WTC11 (cell line): ENCODE measurements at regions not wholly inside any gene's neighbourhood (a gene's known extent, or its start where the extent isn't known, plus 50 kb on each side); places are given as distances from the start of the nearest gene placed in this dataset.
A peak's percentile ranks its signal among the peaks of the same experiment; 100 is the strongest.

Experiments used
- ATAC-seq: fragments of 200-7000 bp; cut with Tn5 transposase; 2 replicates; pipeline ENCODE4 v1.10.0; 2021; ENCODE audit warnings: mild to moderate bottlenecking, moderate library complexity
- CTCF ChIA-PET: fragments of 300-600 bp; sonication (Branson Sonifier 250); formaldehyde crosslinking; loops from one replicate; lab custom pipeline; 2021; ENCODE audit warnings: antibody characterized with exemption; lab: Charles Lee
- POLR2A ChIA-PET: fragments of 350-600 bp; sonication (Branson Sonifier 250); formaldehyde crosslinking; loops from one replicate; lab custom pipeline; 2021; ENCODE audit warnings: antibody characterized with exemption; lab: Charles Lee
- DNase-seq: peaks from one replicate; pipeline ENCODE4 v3.0.0; 2021; ENCODE audit warnings: low spot score
- H3K27ac Mint-ChIP-seq: 2 replicates; pipeline ENCODE4 v1.8.0; 2021; ENCODE audit warnings: mixed read lengths
- H3K27me3 Mint-ChIP-seq: 2 replicates; pipeline ENCODE4 v1.8.0; 2021; ENCODE audit warnings: low read depth, mild to moderate bottlenecking, moderate library complexity, mixed read lengths
- H3K36me3 Mint-ChIP-seq: 2 replicates; pipeline ENCODE4 v1.8.0; 2021; ENCODE audit warnings: mixed read lengths
- H3K4me1 Mint-ChIP-seq: 2 replicates; pipeline ENCODE4 v1.8.0; 2022; ENCODE audit warnings: mixed read lengths
- H3K4me3 Mint-ChIP-seq: 2 replicates; pipeline ENCODE4 v1.8.0; 2021; ENCODE audit warnings: mild to moderate bottlenecking, moderate library complexity, mixed read lengths
- H3K9me3 Mint-ChIP-seq: 2 replicates; pipeline ENCODE4 v1.8.0; 2021; ENCODE audit warnings: mixed read lengths
- CDX4 ChIP-seq: fragments of 250-450 bp; sonication (Bioruptor Pico); IDR thresholded peaks from 2 replicates; pipeline ENCODE4 v1.9.0; 2021; ENCODE audit warnings: moderate library complexity, mild to moderate bottlenecking, inconsistent platforms, borderline replicate concordance
- CREB1 ChIP-seq: sonication (generic); formaldehyde crosslinking; IDR thresholded peaks from 2 replicates; pipeline ENCODE4 v1.8.0; 2023; ENCODE audit warnings: mild to moderate bottlenecking, missing genetic modification reagents
- E2F5 ChIP-seq: sonication (generic); formaldehyde crosslinking; IDR thresholded peaks from 2 replicates; pipeline ENCODE4 v1.8.1; 2022; ENCODE audit warnings: mild to moderate bottlenecking, moderate library complexity, missing genetic modification reagents
- EMX1 ChIP-seq: fragments of 250-450 bp; sonication (Bioruptor Pico); IDR thresholded peaks from 2 replicates; pipeline ENCODE4 v1.8.0; 2021; ENCODE audit warnings: mild to moderate bottlenecking
- ERG ChIP-seq: fragments of 250-450 bp; sonication (Bioruptor Pico); IDR thresholded peaks from 2 replicates; pipeline ENCODE4 v1.8.0; 2021; ENCODE audit warnings: mild to moderate bottlenecking
- ESRRA ChIP-seq: sonication (generic); formaldehyde crosslinking; IDR thresholded peaks from 2 replicates; pipeline ENCODE4 v1.8.1; 2022; ENCODE audit warnings: mild to moderate bottlenecking, missing genetic modification reagents, borderline replicate concordance
- HMGA2 ChIP-seq: fragments of 250-450 bp; sonication (Bioruptor Pico); IDR thresholded peaks from 2 replicates; pipeline ENCODE4 v1.4.0; 2021; ENCODE audit warnings: mild to moderate bottlenecking, moderate library complexity
- IRF1 ChIP-seq: sonication (generic); formaldehyde crosslinking; IDR thresholded peaks from 2 replicates; pipeline ENCODE4 v1.8.0; 2023; ENCODE audit warnings: missing genetic modification reagents
- JUN ChIP-seq: sonication (generic); formaldehyde crosslinking; IDR thresholded peaks from 2 replicates; pipeline ENCODE4 v1.8.0; 2023; ENCODE audit warnings: mild to moderate bottlenecking, missing genetic modification reagents
- MAX ChIP-seq: sonication (generic); formaldehyde crosslinking; IDR thresholded peaks from 2 replicates; pipeline ENCODE4 v1.8.0; 2022; ENCODE audit warnings: mild to moderate bottlenecking, missing genetic modification reagents
- NFATC4 ChIP-seq: fragments of 250-450 bp; sonication (Bioruptor Pico); IDR thresholded peaks from 2 replicates; pipeline ENCODE4 v1.9.0; 2021; ENCODE audit warnings: mild to moderate bottlenecking
- NFYB ChIP-seq: sonication (generic); formaldehyde crosslinking; conservative IDR thresholded peaks from 2 replicates; pipeline ENCODE4 v1.8.0; 2022; ENCODE audit warnings: low read depth, missing genetic modification reagents
- NR3C1 ChIP-seq: sonication (generic); formaldehyde crosslinking; conservative IDR thresholded peaks from 2 replicates; pipeline ENCODE4 v1.8.1; 2023; ENCODE audit warnings: low read depth, mild to moderate bottlenecking, missing genetic modification reagents
- PREB ChIP-seq: sonication (generic); formaldehyde crosslinking; IDR thresholded peaks from 2 replicates; pipeline ENCODE4 v1.8.1; 2022; ENCODE audit warnings: mild to moderate bottlenecking, missing genetic modification reagents, moderate library complexity, borderline replicate concordance
- PRRX2 ChIP-seq: fragments of 250-450 bp; sonication (Bioruptor Pico); IDR thresholded peaks from 2 replicates; pipeline ENCODE4 v1.8.0; 2021; ENCODE audit warnings: mild to moderate bottlenecking
- RELA ChIP-seq: sonication (generic); formaldehyde crosslinking; IDR thresholded peaks from 2 replicates; pipeline ENCODE4 v1.8.1; 2022; ENCODE audit warnings: missing genetic modification reagents, mild to moderate bottlenecking, borderline replicate concordance
- RORB ChIP-seq: fragments of 250-450 bp; sonication (Bioruptor Pico); IDR thresholded peaks from 2 replicates; pipeline ENCODE4 v1.9.0; 2021; ENCODE audit warnings: mild to moderate bottlenecking
- SP1 ChIP-seq: sonication (generic); formaldehyde crosslinking; conservative IDR thresholded peaks from 2 replicates; pipeline ENCODE4 v1.8.1; 2022; ENCODE audit warnings: missing genetic modification reagents
- TEAD1 ChIP-seq: sonication (generic); formaldehyde crosslinking; IDR thresholded peaks from 2 replicates; pipeline ENCODE4 v1.8.0; 2022; ENCODE audit warnings: mild to moderate bottlenecking, missing genetic modification reagents
- TP53 ChIP-seq: sonication (generic); formaldehyde crosslinking; IDR thresholded peaks from 2 replicates; pipeline ENCODE4 v1.8.1; 2023; ENCODE audit warnings: mild to moderate bottlenecking, missing genetic modification reagents
- ZNF121 ChIP-seq: sonication (generic); formaldehyde crosslinking; IDR thresholded peaks from 2 replicates; pipeline ENCODE4 v1.8.0; 2023; ENCODE audit warnings: missing genetic modification reagents
- ZNF138 ChIP-seq: sonication (generic); formaldehyde crosslinking; conservative IDR thresholded peaks from 2 replicates; pipeline ENCODE4 v1.8.1; 2022; ENCODE audit warnings: mild to moderate bottlenecking, moderate library complexity, missing genetic modification reagents
- ZNF263 ChIP-seq: sonication (generic); formaldehyde crosslinking; IDR thresholded peaks from 2 replicates; pipeline ENCODE4 v1.8.1; 2022; ENCODE audit warnings: low read depth, mild to moderate bottlenecking, moderate library complexity, missing genetic modification reagents
- ZNF317 ChIP-seq: sonication (generic); formaldehyde crosslinking; IDR thresholded peaks from 2 replicates; pipeline ENCODE4 v1.8.1; 2023; ENCODE audit warnings: low read depth, mild to moderate bottlenecking, moderate library complexity, missing genetic modification reagents, borderline replicate concordance
- ZNF416 ChIP-seq: fragments of 250-450 bp; sonication (Bioruptor Pico); IDR thresholded peaks from 2 replicates; pipeline ENCODE4 v1.9.0; 2021; ENCODE audit warnings: mild to moderate bottlenecking, inconsistent platforms

- ChIA-PET CTCF (no interaction called here), POLR2A (no interaction called here)
- Mint-ChIP-seq H3K27ac (no peak overlapping the region), H3K27me3 (no peaks in the 10 kb centered on the region), H3K9me3 (no peaks in the 10 kb centered on the region), H3K4me3 (no peak overlapping the region), H3K36me3 (no peaks in the 10 kb centered on the region), H3K4me1 (peaks cover 72% of the 10 kb centered on the region)
- DNase-seq (no peak), ATAC-seq (peak; percentile 37; the same call in 1 of the 2 replicates)
- TF ChIP-seq JUN (no peak), CDX4 (CRISPR knock-in tag) (no peak), MAX (CRISPR knock-in tag) (no peak), ZNF263 (no peak), EMX1 (no peak), ZNF317 (CRISPR knock-in tag) (no peak), TEAD1 (CRISPR knock-in tag) (no peak), HMGA2 (CRISPR knock-in tag) (no peak), PRRX2 (no peak), NFATC4 (CRISPR knock-in tag) (no peak)
Measured at GRCh38 chr5:87949676-87950631, 318.7 kb downstream of the TMEM161B start.

- H3K27me3 Mint-ChIP-seq: no peaks in the 10 kb centered on the region
- H3K9me3 Mint-ChIP-seq: no peaks in the 10 kb centered on the region
- peaks cover 72% of the 10 kb centered on the region for H3K4me1 Mint-ChIP-seq
- POLR2A ChIA-PET: no interaction called here
- H3K36me3 Mint-ChIP-seq: no peaks in the 10 kb centered on the region
- no peak overlapping the region for H3K27ac Mint-ChIP-seq
- DNase-seq: no peak
- H3K4me3 Mint-ChIP-seq: no peak overlapping the region
- TF ChIP-seq ZNF138 (no peak), ZNF263 (no peak), ERG (CRISPR knock-in tag) (no peak), IRF1 (no peak), ZNF121 (no peak), ZNF416 (CRISPR knock-in tag) (no peak)
- ATAC-seq: no peak
- CTCF ChIA-PET: no interaction called here
Measured at GRCh38 chr5:87948486-87948885, 320.2 kb downstream of the TMEM161B start.

- POLR2A ChIA-PET: no interaction called here
- Mint-ChIP-seq H3K9me3 (no peaks in the 10 kb centered on the region), H3K27ac (no peak overlapping the region), H3K4me1 (peaks cover 58% of the 10 kb centered on the region), H3K36me3 (no peaks in the 10 kb centered on the region), H3K4me3 (no peak overlapping the region), H3K27me3 (no peaks in the 10 kb centered on the region)
- CTCF ChIA-PET: interaction anchor here (0.5 kb wide), 1 partner anchor 195 kb away, joined by 3 read pairs; no protein-coding TSS in a partner anchor
- DNase-seq (no peak), ATAC-seq (no peak)
- TF ChIP-seq TP53: no peak
- no peak for TF ChIP-seq NFYB
- no peak for TF ChIP-seq ZNF317 (CRISPR knock-in tag)
- no peak for TF ChIP-seq MAX (CRISPR knock-in tag)
- TF ChIP-seq PREB (CRISPR knock-in tag): no peak
- no peak for TF ChIP-seq CREB1 (CRISPR knock-in tag)
- no peak for TF ChIP-seq RORB (CRISPR knock-in tag)
- no peak for TF ChIP-seq SP1
- TF ChIP-seq IRF1: no peak
- no peak for TF ChIP-seq NR3C1 (CRISPR knock-in tag)
- no peak for TF ChIP-seq E2F5
- TF ChIP-seq ESRRA (CRISPR knock-in tag): no peak
- TF ChIP-seq RELA (CRISPR knock-in tag): no peak
Measured at GRCh38 chr5:87946271-87946670, 322.4 kb downstream of the TMEM161B start.
